GM12878 (cell line): ENCODE measurements at regions not wholly inside any gene's neighbourhood (a gene's known extent, or its start where the extent isn't known, plus 50 kb on each side); places are given as distances from the start of the nearest gene placed in this dataset.

ENCODE experiments used
- ATAC-seq: fragments of 200-7000 bp; cut with Tn5 transposase; 3 replicates; pipeline ENCODE4 v1.9.1; 2020; ENCODE audit warnings: mild to moderate bottlenecking, moderate library complexity
- BruUV-seq: library from RNA; stranded (reverse); fragments of 400-500 nt; replicated peaks from 2 replicates; lab custom pipeline; 2021; lab: Mats Ljungman, UMichigan
- CTCF ChIA-PET: fragments of 300-600 bp; sonication (Branson Sonifier 250); formaldehyde crosslinking; extraction: SDS; loops from one replicate; lab custom pipeline; 2021; ENCODE audit warnings: inconsistent platforms; lab: Yijun Ruan, JAX
- POLR2A ChIA-PET: fragments of 350-600 bp; formaldehyde crosslinking; extraction: SDS; loops from one replicate; lab custom pipeline; 2021; ENCODE audit warnings: inconsistent platforms; lab: Charles Lee
- RAD21 ChIA-PET: fragments of 300-600 bp; sonication (Branson Sonifier 250); formaldehyde crosslinking; loops from one replicate; lab custom pipeline; 2023; ENCODE audit warnings: antibody characterized with exemption; ENCODE audit not compliant: unreplicated experiment; lab: Charles Lee
- SMC1A ChIA-PET: fragments of 300-600 bp; sonication (Branson Sonifier 250); formaldehyde crosslinking; loops from one replicate; lab custom pipeline; 2023; ENCODE audit not compliant: unreplicated experiment, uncharacterized antibody; lab: Charles Lee
- DNase-seq: peaks from one replicate; pipeline ENCODE4 v3.0.0-alpha.2; 2011; ENCODE audit warnings: low read depth, low spot score
- FAIRE-seq: peaks from 3 replicates; lab custom pipeline; 2011; peaks lifted over from hg19 to GRCh38; lab: Jason Lieb, UNC
- H2AFZ ChIP-seq: 2 replicates; pipeline ENCODE4 v1.6.0; 2011; ENCODE audit warnings: low read depth, low read length, control low read depth; ENCODE audit not compliant: control insufficient read depth
- H3K27ac ChIP-seq: 2 replicates; pipeline ENCODE4 v1.5.1; 2011; ENCODE audit warnings: control low read depth; ENCODE audit not compliant: control insufficient read depth, insufficient read depth
- H3K27me3 ChIP-seq, 2 experiments: replicated peaks in 1 of 2; 2 replicates each; pipeline versions ENCODE4 v1.6.0 to v1.6.1; 2011; ENCODE audit warnings: low read length in 1 of 2; ENCODE audit not compliant: control insufficient read depth in 2 of 2, insufficient read depth in 2 of 2
- H3K36me3 ChIP-seq, 2 experiments: 2 replicates each; pipeline ENCODE4 v1.5.1; 2011; ENCODE audit warnings: low read length in 1 of 2; ENCODE audit not compliant: control insufficient read depth in 2 of 2, insufficient read depth in 2 of 2
- H3K4me1 ChIP-seq: 2 replicates; pipeline ENCODE4 v1.6.1; 2011; ENCODE audit warnings: mild to moderate bottlenecking, low read length, moderate library complexity, mixed read lengths; ENCODE audit not compliant: control insufficient read depth, insufficient read depth
- H3K4me2 ChIP-seq: 2 replicates; pipeline ENCODE4 v1.6.0; 2011; ENCODE audit warnings: control low read depth; ENCODE audit not compliant: control insufficient read depth, insufficient read depth
- H3K4me3 ChIP-seq: fragments of 200-600 bp; sonication (generic); 2 replicates; pipeline ENCODE4 v1.5.1; 2016
- H3K79me2 ChIP-seq: 2 replicates; pipeline ENCODE4 v1.6.0; 2011; ENCODE audit warnings: low read length; ENCODE audit not compliant: control insufficient read depth, insufficient read depth
- H3K9ac ChIP-seq: 2 replicates; pipeline ENCODE4 v1.8.0; 2011; ENCODE audit warnings: low read length, control low read depth, mixed read lengths; ENCODE audit not compliant: control insufficient read depth, insufficient read depth
- H3K9me3 ChIP-seq: replicated peaks from 3 replicates; pipeline ENCODE4 v1.5.1; 2011; ENCODE audit warnings: mild to moderate bottlenecking, low read length; ENCODE audit not compliant: control insufficient read depth, insufficient read depth
- H4K20me1 ChIP-seq: 2 replicates; pipeline ENCODE4 v1.6.0; 2011; ENCODE audit not compliant: control insufficient read depth, insufficient read depth
- BHLHE40 ChIP-seq, 2 experiments: fragments of 450-650 bp in 1 of 2; IDR thresholded peaks; 2 replicates each; pipeline ENCODE4 v1.6.1; 2011 to 2017; ENCODE audit warnings: low read depth in 2 of 2, borderline replicate concordance in 1 of 2, improper control_type of control experiment in 1 of 2, low read length in 1 of 2, mild to moderate bottlenecking in 1 of 2
- BMI1 ChIP-seq: fragments of 450-650 bp; IDR thresholded peaks from 2 replicates; pipeline ENCODE4 v1.6.1; 2016; ENCODE audit warnings: mild to moderate bottlenecking, moderate library complexity, borderline replicate concordance
- CHD2 ChIP-seq: IDR thresholded peaks from 2 replicates; pipeline ENCODE4 v1.6.1; 2011; ENCODE audit warnings: low read depth, low read length, improper control_type of control experiment, borderline replicate concordance
- CREM ChIP-seq: IDR thresholded peaks from 2 replicates; pipeline ENCODE4 v1.6.1; 2014; ENCODE audit warnings: antibody characterized with exemption, low read depth
- JUND ChIP-seq: IDR thresholded peaks from 2 replicates; pipeline ENCODE4 v1.6.1; 2012; ENCODE audit warnings: low read depth, mild to moderate bottlenecking, low read length, improper control_type of control experiment, moderate library complexity
- PAX5 ChIP-seq: IDR thresholded peaks from 2 replicates; pipeline ENCODE4 v1.6.1; 2011; ENCODE audit warnings: low read depth, low read length, borderline replicate concordance
- PML ChIP-seq: IDR thresholded peaks from 2 replicates; pipeline ENCODE4 v1.6.1; 2012; ENCODE audit warnings: low read length, inconsistent platforms
- SPI1 ChIP-seq: IDR thresholded peaks from 2 replicates; pipeline ENCODE4 v1.6.1; 2011; ENCODE audit warnings: low read depth, mild to moderate bottlenecking, low read length, moderate library complexity, borderline replicate concordance; ENCODE audit not compliant: insufficient read depth
- SREBF1 ChIP-seq: IDR thresholded peaks from 2 replicates; pipeline ENCODE4 v1.6.1; 2012; ENCODE audit warnings: mild to moderate bottlenecking, low read length
- SREBF2 ChIP-seq: IDR thresholded peaks from 2 replicates; pipeline ENCODE4 v1.6.1; 2012; ENCODE audit warnings: mild to moderate bottlenecking, low read length
- SUZ12 ChIP-seq: fragments of 200-600 bp; sonication (generic); IDR thresholded peaks from one replicate; pipeline ENCODE4 v1.6.1; 2018; ENCODE audit warnings: antibody characterized with exemption, mild to moderate bottlenecking; ENCODE audit not compliant: unreplicated experiment
- YBX1 ChIP-seq: fragments of 450-650 bp; IDR thresholded peaks from 2 replicates; pipeline ENCODE4 v1.6.1; 2016; ENCODE audit warnings: antibody characterized with exemption
- WGBS: methylation state at CpG from one replicate; pipeline ENCODE4 v1.1.6; 2016; ENCODE audit warnings: low lambda C conversion rate; ENCODE audit not compliant: insufficient replicate concordance, insufficient coverage; ENCODE audit errors: missing lambda C conversion rate; 5-methylcytosine and 5-hydroxymethylcytosine counted together
- in situ Hi-C: fragments of 300-500 bp; cut with MboI; formaldehyde crosslinking; loops from 9 replicates; pipeline ENCODE4 v1.14.3; 2018; ENCODE audit warnings: mixed read lengths
- intact Hi-C: fragments of 100-400 bp; cut with micrococcal nuclease; formaldehyde crosslinking; loops from one replicate; pipeline ENCODE4 v1.14.2; 2022; ENCODE audit not compliant: unreplicated experiment
- TF ChIP-seq, protein P1 (sequence below): IDR thresholded peaks from 2 replicates; pipeline ENCODE4 v1.6.1; 2012; ENCODE audit warnings: low read depth, low read length, improper control_type of control experiment
- TF ChIP-seq, protein P2 (sequence below): fragments of 450-650 bp; IDR thresholded peaks from 2 replicates; pipeline ENCODE4 v1.6.1; 2016; ENCODE audit warnings: mild to moderate bottlenecking
- TF ChIP-seq, protein P3 (sequence below): IDR thresholded peaks from 2 replicates; pipeline ENCODE4 v1.6.1; 2011; ENCODE audit warnings: low read depth, mild to moderate bottlenecking, low read length, moderate library complexity, borderline replicate concordance; ENCODE audit errors: extremely low read depth
- TF ChIP-seq, protein P4 (sequence below): fragments of 450-650 bp; IDR thresholded peaks from 2 replicates; pipeline ENCODE4 v1.6.1; 2017; ENCODE audit warnings: antibody characterized with exemption, mild to moderate bottlenecking, moderate library complexity
- TF ChIP-seq, protein P5 (sequence below): fragments of 450-650 bp; IDR thresholded peaks from 2 replicates; pipeline ENCODE4 v1.6.1; 2018; ENCODE audit warnings: mild to moderate bottlenecking, low read depth, moderate library complexity; ENCODE audit not compliant: partially characterized antibody

DNA sequence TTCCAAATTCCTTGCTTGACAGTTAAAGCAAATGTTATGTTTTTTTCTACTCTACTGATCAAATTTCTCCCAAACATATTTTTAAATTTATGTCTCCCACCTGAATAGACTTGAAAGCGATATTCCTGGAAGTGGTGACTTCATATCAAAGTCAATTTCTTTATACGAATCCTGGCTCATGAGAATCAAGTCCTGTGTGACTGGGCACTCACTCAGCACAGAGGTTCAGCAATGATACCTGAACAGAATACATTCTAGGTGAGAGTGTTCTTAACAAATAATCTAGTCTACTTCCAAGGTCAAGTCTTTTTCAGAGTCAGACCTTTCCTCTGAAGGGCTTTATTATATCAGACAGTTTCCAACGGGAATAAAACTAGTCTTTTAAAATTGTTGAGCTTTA, 1070.6 kb downstream of the TRHDE start:
- H3K9me3 ChIP-seq, result no peaks in the 10 kb centered on the region
- intact Hi-C loops, result no loop called here
- TF ChIP-seq BHLHE40 (IDR thresholded peaks at IDR 0.05; ENCODE audit: borderline replicate concordance in 1 of 2, low read depth in 2 of 2, low read length in 1 of 2), result no peak
- TF ChIP-seq BMI1, result no peak
- no peak for TF ChIP-seq YBX1
- TF ChIP-seq, protein P1, sequence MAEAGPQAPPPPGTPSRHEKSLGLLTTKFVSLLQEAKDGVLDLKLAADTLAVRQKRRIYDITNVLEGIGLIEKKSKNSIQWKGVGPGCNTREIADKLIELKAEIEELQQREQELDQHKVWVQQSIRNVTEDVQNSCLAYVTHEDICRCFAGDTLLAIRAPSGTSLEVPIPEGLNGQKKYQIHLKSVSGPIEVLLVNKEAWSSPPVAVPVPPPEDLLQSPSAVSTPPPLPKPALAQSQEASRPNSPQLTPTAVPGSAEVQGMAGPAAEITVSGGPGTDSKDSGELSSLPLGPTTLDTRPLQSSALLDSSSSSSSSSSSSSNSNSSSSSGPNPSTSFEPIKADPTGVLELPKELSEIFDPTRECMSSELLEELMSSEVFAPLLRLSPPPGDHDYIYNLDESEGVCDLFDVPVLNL, result no peak
- no peak for TF ChIP-seq SPI1
- TF ChIP-seq PAX5, result no peak
- TF ChIP-seq, protein P2, sequence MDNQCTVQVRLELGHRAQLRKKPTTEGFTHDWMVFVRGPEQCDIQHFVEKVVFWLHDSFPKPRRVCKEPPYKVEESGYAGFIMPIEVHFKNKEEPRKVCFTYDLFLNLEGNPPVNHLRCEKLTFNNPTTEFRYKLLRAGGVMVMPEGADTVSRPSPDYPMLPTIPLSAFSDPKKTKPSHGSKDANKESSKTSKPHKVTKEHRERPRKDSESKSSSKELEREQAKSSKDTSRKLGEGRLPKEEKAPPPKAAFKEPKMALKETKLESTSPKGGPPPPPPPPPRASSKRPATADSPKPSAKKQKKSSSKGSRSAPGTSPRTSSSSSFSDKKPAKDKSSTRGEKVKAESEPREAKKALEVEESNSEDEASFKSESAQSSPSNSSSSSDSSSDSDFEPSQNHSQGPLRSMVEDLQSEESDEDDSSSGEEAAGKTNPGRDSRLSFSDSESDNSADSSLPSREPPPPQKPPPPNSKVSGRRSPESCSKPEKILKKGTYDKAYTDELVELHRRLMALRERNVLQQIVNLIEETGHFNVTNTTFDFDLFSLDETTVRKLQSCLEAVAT, result no peak
- TF ChIP-seq CHD2, result no peak
- TF ChIP-seq SREBF1, result no peak
- TF ChIP-seq SUZ12, result no peak
- TF ChIP-seq, protein P3, sequence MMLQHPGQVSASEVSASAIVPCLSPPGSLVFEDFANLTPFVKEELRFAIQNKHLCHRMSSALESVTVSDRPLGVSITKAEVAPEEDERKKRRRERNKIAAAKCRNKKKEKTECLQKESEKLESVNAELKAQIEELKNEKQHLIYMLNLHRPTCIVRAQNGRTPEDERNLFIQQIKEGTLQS, result no peak
- no peak for TF ChIP-seq JUND
- no peak for TF ChIP-seq CREM
- no peak for TF ChIP-seq SREBF2
- TF ChIP-seq, protein P4, sequence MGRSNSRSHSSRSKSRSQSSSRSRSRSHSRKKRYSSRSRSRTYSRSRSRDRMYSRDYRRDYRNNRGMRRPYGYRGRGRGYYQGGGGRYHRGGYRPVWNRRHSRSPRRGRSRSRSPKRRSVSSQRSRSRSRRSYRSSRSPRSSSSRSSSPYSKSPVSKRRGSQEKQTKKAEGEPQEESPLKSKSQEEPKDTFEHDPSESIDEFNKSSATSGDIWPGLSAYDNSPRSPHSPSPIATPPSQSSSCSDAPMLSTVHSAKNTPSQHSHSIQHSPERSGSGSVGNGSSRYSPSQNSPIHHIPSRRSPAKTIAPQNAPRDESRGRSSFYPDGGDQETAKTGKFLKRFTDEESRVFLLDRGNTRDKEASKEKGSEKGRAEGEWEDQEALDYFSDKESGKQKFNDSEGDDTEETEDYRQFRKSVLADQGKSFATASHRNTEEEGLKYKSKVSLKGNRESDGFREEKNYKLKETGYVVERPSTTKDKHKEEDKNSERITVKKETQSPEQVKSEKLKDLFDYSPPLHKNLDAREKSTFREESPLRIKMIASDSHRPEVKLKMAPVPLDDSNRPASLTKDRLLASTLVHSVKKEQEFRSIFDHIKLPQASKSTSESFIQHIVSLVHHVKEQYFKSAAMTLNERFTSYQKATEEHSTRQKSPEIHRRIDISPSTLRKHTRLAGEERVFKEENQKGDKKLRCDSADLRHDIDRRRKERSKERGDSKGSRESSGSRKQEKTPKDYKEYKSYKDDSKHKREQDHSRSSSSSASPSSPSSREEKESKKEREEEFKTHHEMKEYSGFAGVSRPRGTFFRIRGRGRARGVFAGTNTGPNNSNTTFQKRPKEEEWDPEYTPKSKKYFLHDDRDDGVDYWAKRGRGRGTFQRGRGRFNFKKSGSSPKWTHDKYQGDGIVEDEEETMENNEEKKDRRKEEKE, result no peak
- no peak for TF ChIP-seq PML
- TF ChIP-seq, protein P5, sequence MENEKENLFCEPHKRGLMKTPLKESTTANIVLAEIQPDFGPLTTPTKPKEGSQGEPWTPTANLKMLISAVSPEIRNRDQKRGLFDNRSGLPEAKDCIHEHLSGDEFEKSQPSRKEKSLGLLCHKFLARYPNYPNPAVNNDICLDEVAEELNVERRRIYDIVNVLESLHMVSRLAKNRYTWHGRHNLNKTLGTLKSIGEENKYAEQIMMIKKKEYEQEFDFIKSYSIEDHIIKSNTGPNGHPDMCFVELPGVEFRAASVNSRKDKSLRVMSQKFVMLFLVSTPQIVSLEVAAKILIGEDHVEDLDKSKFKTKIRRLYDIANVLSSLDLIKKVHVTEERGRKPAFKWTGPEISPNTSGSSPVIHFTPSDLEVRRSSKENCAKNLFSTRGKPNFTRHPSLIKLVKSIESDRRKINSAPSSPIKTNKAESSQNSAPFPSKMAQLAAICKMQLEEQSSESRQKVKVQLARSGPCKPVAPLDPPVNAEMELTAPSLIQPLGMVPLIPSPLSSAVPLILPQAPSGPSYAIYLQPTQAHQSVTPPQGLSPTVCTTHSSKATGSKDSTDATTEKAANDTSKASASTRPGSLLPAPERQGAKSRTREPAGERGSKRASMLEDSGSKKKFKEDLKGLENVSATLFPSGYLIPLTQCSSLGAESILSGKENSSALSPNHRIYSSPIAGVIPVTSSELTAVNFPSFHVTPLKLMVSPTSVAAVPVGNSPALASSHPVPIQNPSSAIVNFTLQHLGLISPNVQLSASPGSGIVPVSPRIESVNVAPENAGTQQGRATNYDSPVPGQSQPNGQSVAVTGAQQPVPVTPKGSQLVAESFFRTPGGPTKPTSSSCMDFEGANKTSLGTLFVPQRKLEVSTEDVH, result no peak

More for the DNA sequence above, 1070.6 kb downstream of the TRHDE start:
- CTCF ChIA-PET, result no interaction called here
- no peak for DNase-seq
- Histone ChIP-seq H4K20me1 (no peaks in the 10 kb centered on the region), H3K4me1 (no peaks in the 10 kb centered on the region), H3K27ac (no peak overlapping the region), H3K36me3 (no peaks in the 10 kb centered on the region), H3K9ac (no peak overlapping the region), H3K4me2 (no peak overlapping the region), H3K79me2 (no peaks in the 10 kb centered on the region), H3K27me3 (no peaks in the 10 kb centered on the region), H3K4me3 (no peak overlapping the region), H2AFZ (no peak overlapping the region)
- in situ Hi-C loops, result no loop called here
- WGBS, result 12% methylated on average over 3 of the region's 3 CpGs
- POLR2A ChIA-PET, result no interaction called here
- BruUV-seq, result no TSS peak
- FAIRE-seq, result no peak
- SMC1A ChIA-PET, result no interaction called here
- no peak for ATAC-seq
- RAD21 ChIA-PET, result no interaction called here
